GM19324 (cell line): ENCODE measurements at regions not wholly inside any gene's neighbourhood (a gene's known extent, or its start where the extent isn't known, plus 50 kb on each side); places are given as distances from the start of the nearest gene placed in this dataset.

ENCODE experiments used
- ATAC-seq: cut with Tn5 transposase; IDR thresholded peaks from one replicate; pipeline ENCODE4 v1.9.1; 2021; ENCODE audit warnings: mild to moderate bottlenecking, moderate library complexity; ENCODE audit not compliant: unreplicated experiment, low FRiP score

DNA sequence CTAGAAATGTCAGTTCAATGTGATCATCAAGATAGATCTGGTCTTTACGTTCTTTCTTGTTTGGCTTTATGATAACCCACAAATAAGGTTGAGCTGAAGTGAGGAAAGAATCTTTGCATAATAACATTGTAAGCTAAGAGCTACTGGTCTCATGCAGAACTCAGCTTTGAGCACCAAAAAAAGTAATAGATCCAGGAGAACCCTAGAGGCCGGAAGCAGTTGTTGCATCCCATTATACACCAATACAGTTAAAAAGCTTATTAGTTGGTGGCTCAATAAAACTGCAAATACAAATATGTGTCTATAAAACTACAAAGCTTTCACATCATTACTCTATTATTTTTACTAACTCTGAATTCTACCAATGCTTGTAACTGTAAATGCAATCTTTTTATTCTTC lies 85.5 kb upstream of the NUDT12 start:
- no peak for ATAC-seq

DNA sequence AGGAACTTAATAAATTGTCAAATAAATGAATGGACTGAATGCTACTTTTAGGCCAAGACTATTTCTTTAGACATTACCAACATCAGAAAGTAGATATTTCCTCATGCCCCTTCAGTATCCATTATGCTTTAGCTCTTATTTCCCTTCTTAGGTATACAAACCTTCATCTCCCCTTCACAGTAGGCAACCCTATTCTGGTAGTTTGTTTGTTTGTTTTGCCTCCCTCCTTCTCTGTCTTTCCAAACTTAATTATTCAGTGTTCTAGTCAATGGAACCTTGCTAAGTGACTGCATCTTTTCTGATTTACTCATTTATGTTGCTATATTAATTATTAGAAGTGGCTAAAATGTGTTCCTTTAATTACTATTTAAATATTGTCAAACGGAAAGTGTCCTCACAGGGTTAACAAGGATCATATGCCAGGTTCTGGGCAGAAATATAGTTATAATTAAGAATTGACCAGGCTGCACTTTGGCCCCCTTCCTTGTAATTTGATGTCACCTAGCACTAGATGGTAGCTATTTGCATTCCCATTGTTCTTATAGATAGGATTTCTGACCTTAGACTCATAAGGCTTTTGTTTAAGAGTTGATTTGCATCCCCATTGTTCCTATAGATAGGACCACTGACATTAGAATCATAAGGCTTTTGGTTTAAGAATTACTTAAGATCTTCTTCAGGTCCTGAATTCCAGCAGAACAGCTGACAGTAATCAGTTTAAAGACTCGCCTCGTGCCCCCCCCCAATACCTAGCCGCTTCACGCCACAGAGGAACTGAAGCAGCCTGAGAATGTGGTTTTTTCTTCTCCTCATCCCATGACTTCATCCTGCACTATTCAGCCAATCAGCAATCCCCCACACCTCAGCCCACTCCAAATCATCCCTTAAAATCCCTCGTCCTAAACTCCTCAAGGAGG lies 84.4 kb upstream of the NUDT12 start:
- ATAC-seq: no peak

DNA sequence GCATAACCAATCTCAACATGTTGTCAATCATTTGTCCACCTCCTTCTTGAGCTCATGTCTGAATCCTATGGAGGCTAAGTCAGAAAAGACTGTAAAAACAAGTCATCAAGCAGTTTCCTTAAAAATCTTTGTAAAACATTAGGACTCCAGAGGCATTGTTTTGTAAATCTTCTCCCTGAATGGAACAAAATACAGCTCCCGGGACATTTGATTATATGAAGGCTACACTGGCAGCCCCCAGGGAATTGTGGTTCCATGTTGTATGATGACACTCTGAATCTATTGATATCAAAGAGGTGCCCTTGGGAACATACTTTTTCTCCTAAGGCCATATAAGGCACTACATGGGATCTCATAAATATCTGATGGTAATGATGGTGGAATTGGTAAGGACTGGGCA lies 83.2 kb upstream of the NUDT12 start:
- no peak for ATAC-seq

DNA sequence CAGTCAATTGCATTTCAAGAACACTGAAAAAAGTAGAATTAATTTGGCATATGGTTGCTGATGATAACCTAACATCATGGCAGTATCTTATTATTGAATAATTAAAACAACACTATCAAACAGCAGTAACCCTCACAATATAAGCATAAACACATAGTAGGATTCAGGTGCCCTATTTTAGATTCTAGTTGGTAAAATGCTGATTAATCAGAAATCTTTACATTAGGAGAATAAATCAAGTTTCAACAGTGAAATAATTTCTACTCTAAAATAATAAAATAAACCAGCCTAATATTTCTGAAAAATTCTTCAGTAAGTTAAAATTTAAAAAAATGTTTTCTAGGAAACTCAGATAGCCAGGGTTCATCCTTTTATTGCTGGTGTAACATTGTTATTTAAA lies 76.4 kb upstream of the NUDT12 start:
- no peak for ATAC-seq

DNA sequence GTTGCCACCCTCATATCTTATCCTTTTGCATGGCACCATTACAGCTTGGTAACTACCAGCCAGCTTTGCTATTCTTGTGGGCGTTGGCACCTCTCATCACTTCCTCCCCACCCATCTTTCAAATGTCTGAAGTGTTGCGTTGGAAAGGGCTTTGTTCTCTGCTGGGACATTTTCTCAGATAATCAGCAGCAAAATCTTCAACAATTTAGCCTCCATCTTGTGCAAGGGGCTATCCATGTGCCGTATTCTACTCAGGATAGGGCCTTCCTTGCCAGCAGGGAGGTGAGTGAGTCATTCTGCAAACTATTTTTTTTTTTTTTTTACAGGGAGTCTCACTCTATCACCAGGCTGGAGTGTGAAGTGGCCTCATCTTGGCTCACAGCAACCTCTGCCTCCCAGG lies 62.1 kb upstream of the NUDT12 start:
- ATAC-seq: no peak

DNA sequence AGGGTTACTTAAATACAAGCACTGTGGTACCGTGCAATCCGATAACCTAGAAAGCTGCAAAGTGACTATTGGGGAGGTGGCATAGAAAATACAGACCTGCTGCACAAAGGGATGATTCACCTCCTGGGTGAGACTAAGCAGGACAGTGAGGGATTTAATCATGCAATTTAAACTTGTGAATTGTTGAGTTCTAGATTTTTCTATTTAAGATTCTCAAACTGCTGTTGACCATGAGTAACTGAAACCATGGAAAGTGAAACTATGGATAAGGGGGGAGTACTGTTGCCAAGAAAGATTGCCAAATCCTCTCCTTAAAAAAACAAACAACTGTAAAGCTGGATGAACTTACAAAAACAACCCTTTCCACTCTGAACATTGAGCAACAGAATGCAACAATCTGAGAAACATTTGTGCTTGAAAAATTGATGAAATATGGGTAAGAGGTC lies 61.5 kb upstream of the NUDT12 start:
- no peak for ATAC-seq

DNA sequence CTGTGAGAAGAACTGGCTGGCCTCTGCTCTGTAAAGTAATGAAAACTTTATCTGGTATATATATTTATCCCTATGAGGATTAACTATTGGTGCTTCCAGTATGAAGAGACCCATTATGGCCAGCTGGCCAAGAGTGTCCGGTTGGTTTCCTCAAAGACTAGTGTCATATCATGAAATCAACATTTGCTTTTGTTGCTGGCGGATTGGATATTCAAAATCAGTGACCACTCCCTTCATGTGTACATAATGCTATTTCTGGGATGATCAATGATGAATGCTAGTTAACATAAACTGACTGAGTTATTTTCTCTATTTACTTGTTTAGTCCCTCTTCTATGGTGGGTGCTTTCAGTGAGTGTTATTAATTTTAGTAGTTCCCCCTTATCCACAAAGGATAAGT lies 60.8 kb upstream of the NUDT12 start:
- no peak for ATAC-seq

DNA sequence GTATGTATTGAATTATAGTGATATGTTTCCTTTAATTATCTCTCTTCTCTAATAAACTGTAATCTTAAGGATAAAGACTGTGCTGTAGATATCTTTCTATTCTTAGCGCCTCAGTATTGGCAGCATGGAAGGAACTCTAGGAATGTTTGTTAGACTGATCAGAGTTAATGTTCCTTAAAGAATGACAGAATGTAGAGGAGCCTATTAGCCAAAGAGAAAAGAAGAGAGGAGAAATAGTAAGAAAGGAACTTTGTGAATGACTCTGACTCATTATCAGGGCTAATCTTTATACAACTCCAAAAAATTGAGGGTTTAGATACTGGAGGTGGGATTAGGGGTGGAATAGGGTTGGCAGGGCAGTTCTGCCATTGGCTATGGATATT lies 59.0 kb upstream of the NUDT12 start:
- ATAC-seq: no peak

DNA sequence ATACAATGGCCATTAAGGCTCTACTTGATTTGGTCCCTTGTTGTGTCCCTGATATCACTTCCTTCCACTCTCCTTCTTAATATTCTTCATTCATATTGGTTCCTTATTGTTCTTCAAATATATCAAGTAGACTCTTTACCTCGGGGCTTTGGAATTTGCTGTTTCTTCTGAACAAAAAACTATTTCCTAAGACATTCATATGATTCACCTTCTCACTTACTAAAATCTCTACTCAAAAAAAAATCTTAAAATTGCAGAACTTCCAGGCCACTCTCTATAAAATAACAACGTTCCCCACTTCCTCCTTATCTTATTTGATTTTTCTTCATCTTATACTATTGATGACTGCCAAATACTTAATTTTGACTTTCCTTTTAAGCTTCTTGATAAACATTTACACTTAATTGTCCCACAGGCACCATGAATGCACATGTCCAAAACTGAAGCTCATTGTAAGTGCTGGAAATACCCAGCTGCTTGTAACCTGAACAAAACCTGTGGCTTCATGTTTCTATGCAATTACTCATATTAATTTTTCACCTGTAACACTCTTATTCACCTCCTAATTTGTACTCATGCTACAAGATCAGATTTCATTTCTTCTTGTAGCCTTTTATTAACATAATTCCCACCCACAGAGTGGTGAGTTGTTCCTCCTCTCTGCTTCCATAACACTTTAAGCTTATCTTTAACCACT lies 58.4 kb upstream of the NUDT12 start:
- no peak for ATAC-seq

DNA sequence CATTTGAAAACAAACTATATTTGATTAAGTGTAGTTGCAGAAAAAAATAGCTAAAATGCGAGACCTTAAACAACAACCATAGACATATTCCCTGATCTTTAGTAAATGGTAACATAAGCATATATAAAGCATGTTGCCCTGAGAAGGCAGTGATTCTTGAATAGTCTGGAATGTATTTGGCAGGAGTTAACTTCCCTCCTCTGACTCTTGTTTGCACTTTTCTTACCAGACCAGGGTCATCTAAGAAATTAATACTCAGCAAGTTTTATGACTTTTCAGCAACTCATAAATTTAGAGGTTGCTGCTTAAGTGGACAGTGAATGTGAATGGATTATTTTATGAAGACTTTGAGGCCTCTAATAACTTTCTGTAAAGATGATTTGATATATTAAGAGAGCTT lies 55.3 kb upstream of the NUDT12 start:
- no peak for ATAC-seq

DNA sequence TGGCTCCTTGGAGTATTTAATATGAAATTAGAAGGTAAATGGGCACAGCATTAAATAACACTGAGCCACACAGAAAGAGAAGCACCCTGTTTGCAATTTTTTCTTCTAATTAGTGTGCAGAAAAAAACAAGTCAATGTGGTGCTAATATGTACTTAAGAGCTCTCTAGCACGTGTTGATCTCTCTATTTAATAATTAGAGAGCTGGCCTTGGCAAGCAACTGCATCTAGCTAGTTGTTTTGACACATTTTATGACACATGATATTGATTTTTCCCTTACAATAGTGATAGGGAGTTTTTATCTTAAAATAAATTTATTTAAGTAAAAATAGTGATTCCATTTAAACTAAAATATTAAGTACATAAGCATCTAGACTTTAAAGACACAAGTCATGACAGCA lies 54.5 kb upstream of the NUDT12 start:
- no peak for ATAC-seq

DNA sequence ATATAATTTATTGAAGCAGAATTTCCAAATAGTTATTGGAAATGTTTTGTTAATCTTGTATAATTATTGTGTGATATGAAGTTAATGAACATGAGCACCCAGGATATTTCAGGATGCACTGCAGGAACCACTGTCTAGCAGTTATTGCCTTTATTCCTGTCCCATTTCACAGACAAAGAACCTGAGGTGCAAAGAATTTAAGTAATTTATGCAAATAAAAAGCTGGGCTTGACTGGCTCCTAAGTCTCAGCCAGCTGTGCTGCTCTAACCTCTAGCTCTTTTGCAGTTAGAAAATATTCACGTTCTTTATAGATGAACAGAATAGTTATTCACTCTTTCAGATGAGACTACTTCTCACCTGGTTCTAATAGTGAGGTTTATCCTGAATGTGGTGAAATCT lies 50.0 kb upstream of the NUDT12 start:
- no peak for ATAC-seq
